Lower lobe of right lung (tissue), 2 donors: ENCODE measurements at regions not wholly inside any gene's neighbourhood (a gene's known extent, or its start where the extent isn't known, plus 50 kb on each side); places are given as distances from the start of the nearest gene placed in this dataset.

ENCODE experiments used
- ATAC-seq, 2 donors: fragments of 200-7000 bp; cut with Tn5 transposase; one replicate each; pipeline ENCODE4 v1.9.1; 2020 to 2022; ENCODE audit warnings: mild to moderate bottlenecking in 2 of 2, moderate library complexity in 2 of 2
- DNase-seq: peaks from one replicate; pipeline ENCODE4 v3.0.0-alpha.2; 2020
- H3K27ac ChIP-seq: fragments of 200-600 bp; one replicate; pipeline ENCODE4 v1.8.0; 2022
- H3K27me3 ChIP-seq: fragments of 200-600 bp; one replicate; pipeline ENCODE4 v1.8.0; 2022; ENCODE audit warnings: low read depth
- H3K36me3 ChIP-seq: fragments of 200-600 bp; one replicate; pipeline ENCODE4 v1.8.0; 2022; ENCODE audit warnings: mild to moderate bottlenecking
- H3K4me1 ChIP-seq: fragments of 200-600 bp; one replicate; pipeline ENCODE4 v1.8.0; 2022
- H3K4me3 ChIP-seq: fragments of 200-600 bp; one replicate; pipeline ENCODE4 v1.8.0; 2022; ENCODE audit warnings: mild to moderate bottlenecking
- H3K9me3 ChIP-seq: fragments of 200-600 bp; one replicate; pipeline ENCODE4 v1.8.0; 2022
- CTCF ChIP-seq: fragments of 200-600 bp; IDR thresholded peaks from one replicate; pipeline ENCODE4 v1.8.0; 2022; ENCODE audit warnings: antibody characterized with exemption, mild to moderate bottlenecking
- intact Hi-C: fragments of 100-400 bp; cut with DNase I; formaldehyde crosslinking; loops from one replicate; pipeline ENCODE4 v1.11.0; 2022
- donor health status: DM: no; HTN: yes; CAD: no; lungs with severe emphysema.

- TF ChIP-seq CTCF: no peak
- DNase-seq (no peak), ATAC-seq (no peak)
- Histone ChIP-seq H3K4me3 (no peak overlapping the region), H3K9me3 (no peaks in the 10 kb centered on the region), H3K27ac (no peak overlapping the region), H3K4me1 (no peaks in the 10 kb centered on the region), H3K36me3 (no peaks in the 10 kb centered on the region), H3K27me3 (no peaks in the 10 kb centered on the region)
- intact Hi-C loops: no loop called here
Observed at GRCh38 chr12:67517181-67517887, 131.2 kb upstream of the DYRK2 start.

DNA sequence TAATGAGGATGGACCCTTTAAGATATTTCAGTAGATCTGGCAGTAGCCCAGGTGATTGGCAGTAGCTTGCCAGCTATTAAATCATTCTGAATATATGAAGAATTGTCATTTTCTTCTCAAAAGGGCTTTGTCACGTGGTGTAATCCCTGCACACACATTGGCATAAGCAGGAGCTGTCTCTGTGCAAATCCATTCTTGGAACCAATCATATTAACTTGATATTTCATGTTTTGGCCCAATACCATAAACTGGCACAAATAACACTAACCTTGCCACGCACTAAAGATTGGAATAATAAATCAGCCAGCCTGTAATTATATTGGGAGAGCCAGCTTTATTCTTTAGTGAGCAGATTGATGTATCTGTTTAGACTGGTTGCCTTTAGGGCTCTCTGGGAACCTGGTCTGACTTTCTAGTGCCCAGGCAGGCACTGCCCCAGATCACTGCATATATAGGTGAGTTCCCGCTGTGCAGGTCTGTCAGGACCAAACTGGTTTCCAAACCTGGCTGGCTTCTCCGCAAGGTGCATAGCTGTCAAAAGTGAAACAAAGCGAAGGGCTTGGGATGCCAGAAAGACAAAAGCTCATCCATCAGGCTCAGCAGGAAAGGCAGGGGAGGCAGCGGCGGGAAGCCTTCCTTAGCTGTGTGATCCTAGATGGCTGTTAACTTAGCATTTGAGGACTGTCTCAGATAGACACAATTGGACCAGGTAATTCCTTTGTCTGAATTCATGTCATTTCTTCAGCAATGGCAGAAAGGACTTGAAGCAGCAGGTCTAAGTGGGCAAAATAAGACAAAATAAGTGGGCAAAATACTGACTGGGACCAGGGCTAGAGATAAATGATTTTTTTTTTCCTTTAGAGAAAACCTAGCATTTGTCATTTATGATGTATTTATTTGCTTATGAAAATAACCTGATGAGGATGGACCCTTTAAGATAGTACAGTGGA is 128.8 kb upstream of the DYRK2 start:
- TF ChIP-seq CTCF: no peak
- Histone ChIP-seq H3K4me3 (no peak overlapping the region), H3K4me1 (no peaks in the 10 kb centered on the region), H3K27ac (no peak overlapping the region), H3K27me3 (no peaks in the 10 kb centered on the region), H3K36me3 (no peaks in the 10 kb centered on the region), H3K9me3 (no peaks in the 10 kb centered on the region)
- no peak for DNase-seq
- no peak for ATAC-seq
- intact Hi-C loops: no loop called here

- Histone ChIP-seq H3K27ac (no peak overlapping the region), H3K27me3 (no peaks in the 10 kb centered on the region), H3K4me3 (no peak overlapping the region), H3K9me3 (no peaks in the 10 kb centered on the region), H3K4me1 (no peaks in the 10 kb centered on the region), H3K36me3 (no peaks in the 10 kb centered on the region)
- intact Hi-C loops: no loop called here
- no peak for TF ChIP-seq CTCF
- DNase-seq: no peak
- no peak for ATAC-seq
Observed at GRCh38 chr12:67520606-67521005, 127.9 kb upstream of the DYRK2 start.

- Histone ChIP-seq H3K4me3 (no peak overlapping the region), H3K27ac (no peak overlapping the region), H3K4me1 (no peaks in the 10 kb centered on the region), H3K9me3 (no peaks in the 10 kb centered on the region), H3K36me3 (no peaks in the 10 kb centered on the region), H3K27me3 (no peaks in the 10 kb centered on the region)
- no peak for DNase-seq
- intact Hi-C loops: no loop called here
- no peak for TF ChIP-seq CTCF
- ATAC-seq: no peak
Observed at GRCh38 chr12:67522222-67522621, 126.3 kb upstream of the DYRK2 start.

GRCh38 chr12:67523538-67523937 is 125.0 kb upstream of the DYRK2 start:
- DNase-seq: no peak
- Histone ChIP-seq H3K4me1 (no peaks in the 10 kb centered on the region), H3K4me3 (no peak overlapping the region), H3K9me3 (no peaks in the 10 kb centered on the region), H3K27me3 (no peaks in the 10 kb centered on the region), H3K36me3 (no peaks in the 10 kb centered on the region), H3K27ac (no peak overlapping the region)
- TF ChIP-seq CTCF: no peak
- ATAC-seq: no peak
- intact Hi-C loops: no loop called here
